Naive thymus-derived CD8-positive, alpha-beta T cell (primary cell): ENCODE measurements at regions not wholly inside any gene's neighbourhood (a gene's known extent, or its start where the extent isn't known, plus 50 kb on each side); places are given as distances from the start of the nearest gene placed in this dataset.

Source experiments
- ATAC-seq, 2 donors: fragments of 150-1000 bp; cut with Tn5 transposase in 1 of 2; sonication (Bioruptor Pico), chemical (Tn5 transposase) in 1 of 2; 1 replicate in 1 of 2; 2 replicates in 1 of 2; pipeline ENCODE4 v1.10.0; 2021; ENCODE audit warnings: mild to moderate bottlenecking in 2 of 2, moderate library complexity in 2 of 2
- POLR2A ChIA-PET: fragments of 350-600 bp; sonication (Branson Sonifier 250); formaldehyde crosslinking; loops from one replicate; lab custom pipeline; 2021; ENCODE audit warnings: antibody characterized with exemption; lab: Charles Lee
- DNase-seq, 10 donors: peaks; one replicate each; pipeline versions ENCODE4 v3.0.0 to v3.0.0-alpha.2; 2020 to 2022
- H3K27ac Mint-ChIP-seq, 10 donors: one replicate each; pipeline ENCODE4 v1.8.0; 2020 to 2022; ENCODE audit warnings: mild to moderate bottlenecking in 10 of 10, mixed read lengths in 10 of 10, moderate library complexity in 4 of 10, inconsistent platforms in 1 of 10
- H3K27me3 Mint-ChIP-seq, 5 donors: one replicate each; pipeline ENCODE4 v1.8.0; 2021 to 2022; ENCODE audit warnings: mixed read lengths in 5 of 5
- H3K36me3 Mint-ChIP-seq, 3 donors: one replicate each; pipeline ENCODE4 v1.8.0; 2020 to 2022; ENCODE audit warnings: mixed read lengths in 3 of 3, mild to moderate bottlenecking in 2 of 3, inconsistent platforms in 1 of 3
- H3K4me1 Mint-ChIP-seq, 4 donors: one replicate each; pipeline ENCODE4 v1.8.0; 2021 to 2022; ENCODE audit warnings: mixed read lengths in 4 of 4
- H3K4me3 Mint-ChIP-seq, 10 donors: one replicate each; pipeline ENCODE4 v1.8.0; 2020 to 2022; ENCODE audit warnings: mild to moderate bottlenecking in 10 of 10, mixed read lengths in 10 of 10, moderate library complexity in 6 of 10, inconsistent platforms in 1 of 10
- H3K9me3 Mint-ChIP-seq, 9 donors: one replicate each; pipeline ENCODE4 v1.8.0; 2020 to 2022; ENCODE audit warnings: mixed read lengths in 9 of 9, mild to moderate bottlenecking in 3 of 9, inconsistent platforms in 1 of 9, moderate library complexity in 1 of 9

GRCh38 chr18:11553098-11553940 is 56.1 kb upstream of the SLC35G4 start:
- peaks cover 0 to 7% (median 4%) of the 10 kb centered on the region in 5 donors for H3K27me3 Mint-ChIP-seq
- DNase-seq = peak in 6 of 10 donors; percentile 15 to 35 (median 24)
- H3K4me1 Mint-ChIP-seq = peaks cover 0 to 4% (median 1%) of the 10 kb centered on the region in 4 donors
- peak in 1 of 2 donors; percentile 44 for ATAC-seq
- no peak overlapping the region for H3K27ac Mint-ChIP-seq
- H3K9me3 Mint-ChIP-seq = no peaks in the 10 kb centered on the region
- H3K36me3 Mint-ChIP-seq = no peaks in the 10 kb centered on the region
- POLR2A ChIA-PET = no interaction called here
- H3K4me3 Mint-ChIP-seq = no peak overlapping the region

- DNase-seq (no peak), ATAC-seq (no peak)
- Mint-ChIP-seq H3K4me1 (peaks cover 0 to 4% (median 1%) of the 10 kb centered on the region in 4 donors), H3K27me3 (peaks cover 0 to 7% (median 4%) of the 10 kb centered on the region in 5 donors), H3K27ac (no peak overlapping the region), H3K4me3 (no peak overlapping the region), H3K36me3 (peaks cover 0 to 14% (median 0%) of the 10 kb centered on the region in 3 donors), H3K9me3 (peaks cover under 1 to 22% (median 16%) of the 10 kb centered on the region in 9 donors)
- POLR2A ChIA-PET = no interaction called here
Measured at GRCh38 chr18:11548916-11549551, 60.4 kb upstream of the SLC35G4 start.

DNA sequence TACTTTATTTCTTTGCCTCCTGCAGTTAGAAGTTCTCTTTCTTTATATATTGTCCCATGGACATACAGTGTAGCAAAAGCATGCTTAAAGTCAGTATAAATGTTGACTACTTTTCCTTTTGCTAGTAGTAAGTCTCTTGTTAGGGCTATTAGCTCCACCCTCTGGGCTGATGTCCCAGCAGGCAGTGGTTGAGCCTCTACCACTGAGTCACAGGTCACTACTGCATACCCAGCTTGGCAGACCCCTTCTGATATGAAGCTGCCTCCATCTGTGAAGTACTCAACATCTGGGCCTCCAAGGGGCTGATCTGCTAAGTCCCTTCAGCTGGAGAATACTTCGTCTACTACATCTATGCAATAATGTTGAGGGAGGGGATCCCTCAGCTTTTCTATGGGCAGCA is 61.0 kb upstream of the SLC35G4 start:
- POLR2A ChIA-PET = no interaction called here
- H3K36me3 Mint-ChIP-seq = peaks cover 0 to 17% (median 2%) of the 10 kb centered on the region in 3 donors
- no peak overlapping the region for H3K4me3 Mint-ChIP-seq
- H3K4me1 Mint-ChIP-seq = peaks cover 0 to 2% (median under 1%) of the 10 kb centered on the region in 4 donors
- H3K9me3 Mint-ChIP-seq = peaks cover 7 to 28% (median 22%) of the 10 kb centered on the region in 9 donors
- ATAC-seq = no peak
- peaks cover 0 to 5% (median 2%) of the 10 kb centered on the region in 5 donors for H3K27me3 Mint-ChIP-seq
- H3K27ac Mint-ChIP-seq = no peak overlapping the region
- no peak for DNase-seq

GRCh38 chr18:11544060-11544633 is 65.2 kb upstream of the SLC35G4 start:
- no peak for ATAC-seq

GRCh38 chr18:11541179-11541578 is 68.2 kb upstream of the SLC35G4 start:
- Mint-ChIP-seq H3K27ac (no peak overlapping the region), H3K36me3 (peaks cover 0 to 22% (median 2%) of the 10 kb centered on the region in 3 donors), H3K4me1 (no peaks in the 10 kb centered on the region), H3K27me3 (peaks cover 0 to 3% (median 0%) of the 10 kb centered on the region in 5 donors), H3K4me3 (no peak overlapping the region), H3K9me3 (peaks cover 9 to 36% (median 23%) of the 10 kb centered on the region in 9 donors)
- no peak for ATAC-seq
- no peak for DNase-seq
- POLR2A ChIA-PET = no interaction called here

More at GRCh38 chr18:11544060-11544633, 65.2 kb upstream of the SLC35G4 start:
- POLR2A ChIA-PET = no interaction called here
- Mint-ChIP-seq H3K9me3 (peaks cover 9 to 36% (median 23%) of the 10 kb centered on the region in 9 donors), H3K36me3 (peaks cover 0 to 22% (median 2%) of the 10 kb centered on the region in 3 donors), H3K4me1 (no peaks in the 10 kb centered on the region), H3K27me3 (peaks cover 0 to 3% (median 0%) of the 10 kb centered on the region in 5 donors), H3K27ac (no peak overlapping the region), H3K4me3 (no peak overlapping the region)
- DNase-seq = no peak

- Mint-ChIP-seq H3K27ac (peak overlapping the region in 1 of 10 donors; percentile 42), H3K9me3 (peaks cover 0 to 3% (median 0%) of the 10 kb centered on the region in 9 donors), H3K36me3 (peaks cover 0 to 4% (median 0%) of the 10 kb centered on the region in 3 donors), H3K4me1 (no peaks in the 10 kb centered on the region), H3K27me3 (peaks cover 0 to 5% (median 0%) of the 10 kb centered on the region in 5 donors), H3K4me3 (no peak overlapping the region)
- DNase-seq (no peak), ATAC-seq (no peak)
- POLR2A ChIA-PET = no interaction called here
Measured at GRCh38 chr18:11533942-11534496, 75.4 kb upstream of the SLC35G4 start.

DNA sequence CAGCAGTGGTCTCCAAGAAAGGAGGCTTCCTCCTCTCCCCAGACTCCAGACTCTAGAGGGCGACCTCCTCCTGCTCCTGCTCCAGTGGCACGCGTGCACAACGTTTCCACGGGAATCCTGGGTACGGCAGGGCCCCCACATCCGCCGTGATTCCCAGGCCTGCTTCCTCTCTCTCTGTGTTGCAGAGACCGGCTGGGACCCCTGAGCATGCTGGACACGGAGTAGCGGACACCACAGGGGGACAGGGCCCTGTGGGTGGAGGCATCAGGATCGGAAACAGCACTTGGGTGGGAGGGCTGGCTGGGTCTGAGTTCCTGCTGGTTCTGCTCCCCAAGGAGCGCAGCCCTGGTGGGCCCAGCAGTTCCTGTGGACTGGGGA is 75.9 kb upstream of the SLC35G4 start:
- H3K27me3 Mint-ChIP-seq = peaks cover 0 to 5% (median 0%) of the 10 kb centered on the region in 5 donors
- ATAC-seq (no peak), DNase-seq (no peak)
- H3K27ac Mint-ChIP-seq = no peak overlapping the region
- POLR2A ChIA-PET = no interaction called here
- H3K4me3 Mint-ChIP-seq = no peak overlapping the region
- no peaks in the 10 kb centered on the region for H3K4me1 Mint-ChIP-seq
- peaks cover 0 to 3% (median 0%) of the 10 kb centered on the region in 9 donors for H3K9me3 Mint-ChIP-seq
- peaks cover 0 to 4% (median 0%) of the 10 kb centered on the region in 3 donors for H3K36me3 Mint-ChIP-seq

DNA sequence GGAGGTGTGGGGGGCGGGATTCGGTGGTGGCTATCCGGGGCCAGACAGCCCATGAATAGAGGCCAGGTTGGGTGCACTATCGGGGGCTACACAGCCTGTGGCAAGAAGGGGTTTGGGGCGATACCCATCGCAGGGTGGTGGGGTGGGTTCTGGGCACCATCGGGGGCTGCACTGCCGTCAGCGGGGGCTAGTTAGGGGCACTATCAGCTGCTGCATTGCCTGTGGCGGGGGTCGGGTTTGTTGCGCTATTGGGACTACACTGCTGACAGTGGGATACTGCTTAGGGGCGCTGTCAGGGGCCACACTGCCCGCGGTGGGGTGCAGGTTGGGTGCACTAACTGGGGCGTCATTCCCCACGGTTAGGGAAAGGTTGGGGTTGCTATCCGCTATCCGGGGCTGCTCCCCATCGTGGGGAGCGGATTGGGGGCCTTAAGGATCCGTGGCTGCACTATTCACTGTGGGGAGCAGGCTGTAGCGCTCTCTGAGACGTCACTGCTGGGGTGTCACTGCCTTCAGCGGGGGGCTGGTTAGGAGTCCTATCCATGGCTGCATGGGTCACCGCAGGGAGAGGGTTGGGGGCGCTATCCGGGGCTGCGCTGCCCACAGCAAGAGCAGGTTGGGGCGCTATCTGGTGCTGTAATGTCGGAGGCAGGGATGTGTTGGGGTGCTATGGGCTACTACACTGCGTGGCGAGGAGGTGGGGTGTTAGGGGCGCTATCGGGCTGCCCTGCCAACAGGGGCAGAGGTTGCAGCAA is 76.5 kb upstream of the SLC35G4 start:
- H3K4me3 Mint-ChIP-seq = no peak overlapping the region
- peaks cover 0 to 3% (median 0%) of the 10 kb centered on the region in 9 donors for H3K9me3 Mint-ChIP-seq
- ATAC-seq (no peak), DNase-seq (no peak)
- H3K27ac Mint-ChIP-seq = no peak overlapping the region
- H3K4me1 Mint-ChIP-seq = no peaks in the 10 kb centered on the region
- H3K27me3 Mint-ChIP-seq = peaks cover 0 to 5% (median 0%) of the 10 kb centered on the region in 5 donors
- peaks cover 0 to 4% (median 0%) of the 10 kb centered on the region in 3 donors for H3K36me3 Mint-ChIP-seq
- POLR2A ChIA-PET = no interaction called here

- Mint-ChIP-seq H3K4me3 (no peak overlapping the region), H3K27ac (peak overlapping the region in 1 of 10 donors; percentile 1), H3K27me3 (peaks cover 0 to 3% (median 0%) of the 10 kb centered on the region in 5 donors), H3K9me3 (no peaks in the 10 kb centered on the region), H3K4me1 (no peaks in the 10 kb centered on the region), H3K36me3 (no peaks in the 10 kb centered on the region)
- no peak for ATAC-seq
- DNase-seq = no peak
- POLR2A ChIA-PET = no interaction called here
Measured at GRCh38 chr18:11529081-11529480, 80.3 kb upstream of the SLC35G4 start.

- Mint-ChIP-seq H3K36me3 (no peaks in the 10 kb centered on the region), H3K9me3 (no peaks in the 10 kb centered on the region), H3K4me1 (no peaks in the 10 kb centered on the region), H3K27ac (no peak overlapping the region), H3K27me3 (peaks cover 0 to 13% (median 5%) of the 10 kb centered on the region in 5 donors), H3K4me3 (no peak overlapping the region)
- DNase-seq (no peak), ATAC-seq (no peak)
- POLR2A ChIA-PET = no interaction called here
Measured at GRCh38 chr18:11526675-11527074, 82.7 kb upstream of the SLC35G4 start.

- H3K9me3 Mint-ChIP-seq = no peaks in the 10 kb centered on the region
- peaks cover 0 to 13% (median 5%) of the 10 kb centered on the region in 5 donors for H3K27me3 Mint-ChIP-seq
- POLR2A ChIA-PET = no interaction called here
Measured at GRCh38 chr18:11523804-11524203, 85.6 kb upstream of the SLC35G4 start.

GRCh38 chr18:11522992-11523391 is 86.4 kb upstream of the SLC35G4 start:
- POLR2A ChIA-PET = no interaction called here
- ATAC-seq (no peak), DNase-seq (no peak)
- Mint-ChIP-seq H3K36me3 (no peaks in the 10 kb centered on the region), H3K27ac (no peak overlapping the region), H3K4me1 (no peaks in the 10 kb centered on the region), H3K4me3 (no peak overlapping the region), H3K9me3 (no peaks in the 10 kb centered on the region), H3K27me3 (peaks cover 0 to 13% (median 5%) of the 10 kb centered on the region in 5 donors)

More at GRCh38 chr18:11523804-11524203, 85.6 kb upstream of the SLC35G4 start:
- Mint-ChIP-seq H3K4me1 (no peaks in the 10 kb centered on the region), H3K27ac (no peak overlapping the region), H3K4me3 (no peak overlapping the region), H3K36me3 (no peaks in the 10 kb centered on the region)
- DNase-seq = no peak
- ATAC-seq = no peak
